Astrocyte of the hippocampus (primary cell): ENCODE measurements at regions not wholly inside any gene's neighbourhood (a gene's known extent, or its start where the extent isn't known, plus 50 kb on each side); places are given as distances from the start of the nearest gene placed in this dataset.

Source experiments
- DNase-seq: peaks from one replicate; pipeline ENCODE4 v3.0.0; 2011; ENCODE audit warnings: low read depth, low spot score

DNA sequence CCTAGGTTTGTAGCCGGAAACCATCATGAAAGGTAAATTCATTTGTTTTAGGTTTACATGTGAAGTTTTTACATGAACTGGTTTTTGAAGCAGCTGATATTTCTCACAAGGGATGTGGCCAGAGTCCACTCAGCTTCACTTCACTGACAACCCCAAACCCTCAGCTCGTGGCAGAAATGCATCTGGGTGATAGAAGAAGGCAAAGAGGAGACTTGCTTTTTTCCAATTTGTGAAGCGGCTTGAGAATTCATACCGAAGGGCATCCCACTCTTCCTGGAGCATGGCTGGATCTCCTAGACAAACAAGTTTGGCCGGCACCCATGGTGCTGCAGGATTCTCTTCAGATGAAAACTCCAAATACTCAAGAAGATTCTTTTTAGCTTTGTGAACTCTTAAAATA is 392.8 kb upstream of the CNR1 start:
- DNase-seq: no peak

DNA sequence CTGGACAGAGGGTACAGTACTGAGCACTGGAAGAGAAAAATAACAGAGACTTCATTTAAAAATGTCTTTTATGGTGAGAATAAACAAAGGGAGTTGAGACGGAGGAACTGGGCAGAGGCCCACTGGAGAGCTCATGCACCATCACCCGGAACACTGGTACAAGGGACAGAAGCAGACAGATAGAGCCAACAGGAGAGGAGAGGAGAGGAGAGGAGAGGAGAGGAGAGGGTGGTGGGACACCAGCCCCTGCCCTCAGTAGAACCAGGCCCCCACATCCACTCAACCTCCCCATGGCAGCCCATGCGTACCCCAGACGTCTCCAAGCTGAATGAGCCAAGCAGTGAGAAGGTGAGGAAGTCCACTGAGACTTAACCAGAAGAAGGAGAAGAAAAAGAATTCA is 390.5 kb upstream of the CNR1 start:
- no peak for DNase-seq

DNA sequence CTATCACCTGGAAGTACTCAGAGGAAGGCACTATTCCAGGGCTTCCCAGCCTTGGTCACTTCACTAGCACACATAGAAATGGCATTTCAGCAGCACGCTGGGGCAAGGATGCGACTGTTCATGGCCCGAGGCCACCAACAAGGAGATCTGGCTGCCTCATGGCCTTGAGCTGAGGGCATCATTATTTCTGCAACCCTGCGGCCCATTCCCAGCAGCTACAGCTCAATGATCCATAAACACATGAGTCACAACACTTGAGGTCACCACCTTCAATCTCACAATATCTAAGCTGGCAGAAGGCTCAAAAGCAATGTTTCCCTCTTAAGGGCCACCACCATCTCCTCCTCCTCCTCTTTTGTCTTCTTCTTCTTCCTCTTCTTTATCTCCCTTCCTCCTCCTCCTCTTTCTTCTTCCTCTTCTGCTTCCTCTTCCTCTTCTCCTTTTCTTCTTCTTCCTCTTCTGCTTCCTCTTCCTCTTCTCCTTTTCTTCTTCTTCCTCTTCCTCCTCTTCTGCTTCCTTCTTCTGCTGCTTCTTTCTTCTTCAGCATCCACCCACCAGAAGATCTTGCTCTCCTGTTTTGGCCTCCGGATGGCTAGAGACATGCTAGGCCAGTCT is 382.9 kb upstream of the CNR1 start:
- no peak for DNase-seq

DNA sequence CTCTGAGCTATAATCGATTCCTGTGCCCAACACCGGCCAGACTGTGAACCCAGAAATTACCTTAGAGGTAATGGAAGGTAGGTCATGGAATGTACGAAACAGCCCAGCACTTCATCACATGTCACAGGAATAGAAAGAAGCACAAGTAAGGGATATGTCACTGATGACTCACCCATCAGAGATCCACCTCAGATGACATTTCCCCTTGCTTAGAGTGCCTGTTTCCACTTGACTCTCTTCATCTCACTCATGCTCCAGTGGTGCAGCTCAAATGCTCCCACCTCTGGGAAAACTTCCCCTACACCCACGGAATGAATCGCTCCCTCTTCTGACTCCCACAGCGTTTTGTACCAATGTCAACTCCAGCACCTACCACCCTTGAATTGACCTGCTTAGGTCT is 381.6 kb upstream of the CNR1 start:
- DNase-seq: no peak

DNA sequence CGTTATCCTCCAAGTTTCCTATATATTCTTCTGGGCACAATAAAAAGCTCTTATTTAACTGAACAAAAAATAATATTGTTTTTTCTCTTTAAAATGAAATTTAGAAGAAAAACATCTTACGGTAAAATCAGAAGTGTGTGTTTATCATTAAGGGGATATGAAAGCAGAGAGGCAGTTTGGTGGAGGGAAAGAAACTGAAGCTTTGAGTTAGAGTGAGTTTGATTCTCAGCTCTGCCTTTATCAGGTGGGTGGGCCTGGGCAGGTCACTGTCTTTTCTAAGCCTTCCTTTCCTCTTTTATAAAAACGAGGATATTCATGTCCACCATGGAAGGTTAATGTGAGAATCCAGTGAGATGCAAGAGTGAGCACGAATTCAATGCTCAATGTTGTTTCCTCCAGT is 379.8 kb upstream of the CNR1 start:
- no peak for DNase-seq

DNA sequence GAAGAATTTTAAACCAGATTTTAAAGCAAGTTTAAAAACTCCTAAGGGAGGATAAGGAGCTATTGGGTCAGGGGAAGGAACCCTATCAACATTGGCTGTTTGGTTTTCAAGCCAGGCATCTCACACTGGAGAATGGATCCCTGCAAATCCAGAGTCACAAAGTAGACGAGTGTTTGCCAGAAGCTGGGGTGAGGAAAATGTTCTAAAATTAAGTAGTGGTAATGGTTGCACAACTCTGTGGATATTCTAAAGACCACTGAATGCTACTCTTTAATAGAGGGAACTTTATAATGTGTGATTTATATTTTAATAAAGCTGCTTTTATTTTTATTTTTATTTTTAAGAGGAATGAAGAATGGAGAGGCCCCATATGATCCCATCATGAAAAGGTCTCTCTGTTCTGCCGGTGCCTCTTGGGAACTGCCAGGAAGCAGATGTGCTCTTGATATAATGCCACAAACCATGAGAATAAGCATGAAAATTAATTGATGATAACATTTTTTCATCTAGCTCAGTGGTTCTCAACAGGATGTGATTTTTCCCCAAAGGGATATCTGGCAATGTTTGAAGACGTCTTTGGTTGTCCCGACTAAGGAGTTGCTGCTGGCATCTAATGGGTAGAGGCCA is 379.0 kb upstream of the CNR1 start:
- DNase-seq: no peak

DNA sequence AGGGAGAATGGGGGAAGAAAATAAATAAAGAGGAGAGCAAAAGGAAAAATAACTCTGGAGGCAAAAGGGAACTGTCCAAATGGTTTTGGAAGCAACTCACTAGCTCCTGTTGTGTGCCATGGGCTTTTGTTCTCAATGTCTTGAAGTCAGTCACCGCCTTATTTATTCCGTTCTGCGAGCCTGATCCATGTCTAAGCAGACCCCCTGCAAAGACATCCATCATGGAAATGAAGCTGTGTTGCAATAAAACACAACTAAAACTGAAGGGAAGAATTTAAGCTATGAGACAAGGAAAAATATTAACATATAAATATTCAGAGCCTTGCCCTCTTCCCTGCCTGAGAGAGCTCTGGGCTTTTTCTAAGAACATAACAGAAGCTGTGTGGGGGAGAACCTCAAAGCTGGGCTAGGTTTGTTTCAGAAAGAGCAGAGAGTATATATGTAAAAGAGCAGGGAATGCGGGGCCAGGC is 373.2 kb upstream of the CNR1 start:
- peak; percentile 45 for DNase-seq

DNA sequence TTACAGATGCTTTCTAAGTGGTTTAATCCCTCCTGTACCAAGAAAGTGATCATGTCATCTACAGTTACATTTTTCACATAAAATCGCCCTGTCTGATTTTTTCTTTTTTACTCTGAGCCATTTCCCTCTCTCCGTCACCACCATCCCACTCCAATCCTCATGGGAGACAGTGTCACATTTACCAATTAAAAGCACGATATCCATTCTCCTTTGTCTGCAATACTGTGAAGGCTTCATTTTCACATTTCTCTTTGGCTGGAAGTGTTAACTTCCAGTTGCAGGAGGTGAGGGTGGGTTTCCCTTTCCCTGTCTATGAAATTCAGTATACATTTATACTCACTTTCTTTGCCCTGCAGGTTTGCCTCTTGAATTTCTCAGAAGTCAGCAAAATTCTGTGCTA is 372.7 kb upstream of the CNR1 start:
- no peak for DNase-seq

DNA sequence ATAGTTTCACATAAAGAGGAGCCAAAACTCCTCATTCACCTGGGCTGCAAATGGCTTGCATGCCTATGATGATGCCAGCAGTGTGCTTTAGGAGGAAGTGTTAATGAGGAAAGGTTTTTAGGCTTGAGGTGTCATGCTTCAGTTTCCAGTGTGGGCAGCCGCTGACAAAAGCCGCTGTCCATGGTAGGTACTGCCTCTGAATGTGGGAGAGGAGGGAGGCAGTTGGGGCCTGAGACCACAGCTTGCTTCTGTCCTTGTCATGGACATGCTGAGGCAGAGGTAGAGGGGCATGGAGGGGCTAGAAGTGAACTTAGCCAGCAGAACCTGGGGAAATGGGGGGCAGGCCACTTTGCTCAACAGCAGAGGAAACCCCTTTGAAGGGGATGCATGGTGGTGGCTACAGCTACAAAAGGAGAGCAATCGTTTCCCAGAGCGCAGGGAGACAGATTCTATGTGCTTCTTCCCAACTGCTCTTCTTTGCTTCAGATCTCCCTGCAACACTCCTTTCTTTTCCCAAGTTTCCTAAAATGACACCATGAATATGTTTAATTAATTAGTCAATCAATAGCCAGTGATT is 372.1 kb upstream of the CNR1 start:
- DNase-seq: peak; percentile 78

DNA sequence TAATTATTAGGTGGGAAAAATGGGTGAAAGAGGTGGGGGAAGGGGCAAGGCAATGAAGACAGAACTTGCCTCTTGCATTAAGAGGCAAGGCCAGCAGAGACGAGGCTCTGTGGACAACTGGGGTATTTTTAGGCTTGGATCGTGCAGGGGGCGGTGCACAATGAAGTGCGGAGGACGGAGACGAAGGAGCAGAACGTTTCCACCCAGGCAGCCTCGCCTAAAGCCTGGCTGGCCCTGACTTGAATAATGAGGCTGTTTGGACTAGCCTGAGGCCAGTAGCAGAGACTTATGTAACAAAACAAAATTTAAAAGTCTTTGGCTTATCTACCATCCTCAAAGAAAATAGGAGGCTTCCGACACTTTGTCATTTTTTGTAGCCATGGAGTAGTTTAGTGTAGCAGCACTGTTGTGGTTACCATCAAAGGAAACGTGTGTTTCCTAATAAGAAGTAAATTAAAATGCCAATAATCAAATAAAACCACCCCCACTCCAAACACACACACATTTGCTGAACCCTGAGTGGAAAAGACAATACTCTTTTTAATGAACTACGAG is 370.0 kb upstream of the CNR1 start:
- DNase-seq: no peak

DNA sequence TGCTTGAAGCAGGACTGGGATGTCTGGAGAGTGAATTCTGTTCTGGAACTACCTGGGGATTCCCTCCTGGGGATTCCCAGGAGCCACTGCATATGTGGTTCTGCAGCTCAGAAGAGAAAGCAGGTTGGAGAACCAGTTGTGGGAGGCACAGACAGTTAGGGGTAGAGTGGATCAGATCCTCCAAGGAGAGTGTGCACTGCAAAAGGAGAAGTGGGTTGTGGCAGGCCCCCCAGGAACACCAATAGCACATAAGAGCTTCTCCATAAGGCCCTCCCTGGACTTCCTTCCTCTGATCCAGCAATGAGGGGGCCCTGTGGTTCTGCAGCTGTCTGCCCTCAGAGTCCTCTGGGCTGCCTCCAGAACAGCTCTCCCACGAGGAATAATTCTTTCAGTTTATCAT is 369.2 kb upstream of the CNR1 start:
- DNase-seq: no peak

DNA sequence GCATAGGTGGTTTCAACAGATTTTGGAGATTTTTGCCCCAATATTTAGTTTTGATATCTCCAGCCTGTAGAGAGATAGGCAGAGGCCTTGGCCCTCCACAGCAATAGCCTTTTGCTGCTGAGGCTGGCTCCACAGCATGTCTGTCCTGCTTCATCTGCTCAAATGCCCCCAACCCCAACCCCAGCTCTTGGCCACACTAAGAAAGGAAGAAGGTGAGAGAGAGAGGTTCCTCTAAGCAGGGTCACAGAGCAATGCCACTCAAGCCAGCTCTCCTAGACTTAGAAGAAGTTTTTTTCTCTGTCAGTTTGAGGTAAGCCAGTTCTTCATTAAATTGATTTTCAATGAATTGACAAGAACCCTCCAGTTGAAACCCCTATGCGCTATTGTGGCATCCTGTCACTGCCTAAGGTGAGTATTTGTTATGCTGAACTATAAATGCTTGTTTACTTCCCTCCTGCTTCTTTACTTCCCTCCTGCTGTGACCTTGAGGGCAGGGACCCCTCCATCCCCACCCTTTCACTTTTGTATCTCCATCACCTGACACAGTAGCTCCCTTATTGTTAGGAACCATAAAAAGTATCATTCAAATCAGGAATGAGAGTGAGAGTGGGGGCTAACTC is 366.2 kb upstream of the CNR1 start:
- DNase-seq: no peak

DNA sequence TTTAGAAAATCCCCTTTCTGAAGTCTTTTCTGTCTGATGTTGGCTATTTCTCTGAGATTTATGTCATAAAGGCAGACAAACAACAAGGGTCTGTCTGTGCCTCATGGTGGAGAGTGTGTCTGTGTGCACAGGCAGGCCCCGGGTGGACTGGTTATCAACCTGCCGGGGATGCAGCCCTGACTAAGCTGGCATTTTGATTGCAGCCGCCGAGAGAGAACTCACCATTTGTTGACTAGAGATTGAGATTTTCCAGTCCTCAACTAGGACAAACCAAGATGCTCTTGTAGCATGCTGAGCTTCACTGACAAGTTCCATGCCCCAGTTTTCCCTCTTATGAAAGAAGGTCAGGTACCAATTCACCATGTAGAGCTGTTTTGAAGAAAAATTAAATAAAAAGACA is 363.6 kb upstream of the CNR1 start:
- no peak for DNase-seq

DNA sequence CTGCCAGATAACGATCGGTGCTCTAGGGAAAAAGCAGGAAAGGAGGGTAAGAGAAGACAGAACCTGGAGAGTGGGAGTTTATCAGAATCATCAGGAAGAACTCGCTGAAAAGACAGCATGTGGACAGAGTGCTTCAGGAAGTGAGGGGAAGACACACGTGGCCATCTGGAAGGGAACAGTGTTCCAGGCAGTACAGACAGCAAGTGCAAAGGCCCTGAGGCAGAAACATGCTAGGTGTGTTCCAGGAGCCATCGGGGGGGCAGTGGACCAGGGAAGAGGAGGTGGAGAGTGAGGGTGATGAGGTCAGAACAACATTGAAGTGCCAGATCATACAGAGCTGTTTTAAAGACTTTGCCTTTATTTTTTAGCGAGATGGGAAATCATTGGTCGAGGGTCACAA is 354.3 kb upstream of the CNR1 start:
- no peak for DNase-seq

DNA sequence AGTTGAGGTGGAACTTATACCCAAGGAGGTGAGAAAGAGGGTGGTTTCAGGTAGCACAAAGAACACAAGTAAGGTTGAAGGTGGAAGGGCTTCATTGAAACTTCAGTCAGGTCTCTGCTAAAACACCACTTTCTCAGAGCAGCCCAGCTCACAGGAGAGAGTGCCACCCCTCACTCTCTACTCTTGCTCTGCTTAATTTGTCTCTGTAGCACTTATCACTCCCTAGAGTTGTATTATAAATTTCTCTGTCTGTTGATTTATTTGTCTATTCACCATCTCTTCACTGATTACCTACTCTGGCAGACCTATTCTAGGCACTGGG is 353.8 kb upstream of the CNR1 start:
- DNase-seq: no peak

DNA sequence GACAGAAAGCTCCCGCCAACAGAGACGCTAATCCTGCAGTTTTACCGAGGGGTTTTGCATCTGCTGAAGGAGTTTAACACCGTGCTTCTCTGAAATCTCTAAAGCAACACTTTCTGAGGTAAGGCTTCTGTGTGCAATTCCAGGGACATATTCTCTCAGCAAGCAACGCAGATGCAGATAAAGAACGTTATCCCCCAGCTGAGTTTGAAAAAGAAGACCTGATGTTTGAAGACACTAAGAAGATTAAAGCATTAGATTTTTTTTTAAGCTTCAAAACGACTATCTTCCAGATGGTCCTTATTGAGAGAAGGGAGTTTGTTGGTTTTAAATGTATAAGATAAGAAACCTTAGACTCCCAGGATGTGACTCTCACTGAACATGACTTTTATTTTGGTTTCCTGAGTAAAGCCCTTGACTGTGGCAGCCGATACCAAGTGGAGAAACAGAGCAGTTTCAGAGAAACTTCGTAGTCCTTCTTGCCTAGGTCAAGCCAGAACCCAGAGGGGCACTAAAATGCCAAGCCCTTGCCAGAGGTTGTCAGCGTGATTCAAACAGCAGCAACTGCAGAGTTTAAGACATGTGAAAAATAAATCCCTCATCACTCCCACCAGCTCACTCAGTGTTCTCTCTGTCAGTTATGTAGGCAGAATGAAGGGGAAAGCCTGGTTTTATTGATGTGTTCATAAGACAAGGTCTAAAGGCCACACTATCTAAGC is 353.3 kb upstream of the CNR1 start:
- DNase-seq: no peak

DNA sequence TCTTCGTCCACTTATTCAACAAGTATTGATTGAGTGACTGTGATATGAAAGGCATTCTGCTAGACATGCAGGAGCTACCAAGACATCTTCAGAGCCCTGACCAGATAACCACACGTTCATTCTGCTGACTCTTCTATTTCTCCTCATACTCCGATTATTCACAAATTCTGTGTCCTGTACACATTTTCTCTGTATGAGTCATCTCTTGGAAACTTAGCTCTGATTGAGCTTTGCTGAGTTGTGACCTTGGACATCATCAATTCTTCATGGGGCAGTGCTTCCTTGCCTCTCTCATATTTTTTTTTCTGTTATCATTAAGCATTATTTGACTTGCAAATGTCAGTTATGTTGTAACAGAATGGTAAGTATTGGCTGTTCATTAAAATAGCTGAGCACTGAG is 351.6 kb upstream of the CNR1 start:
- peak; percentile 32 for DNase-seq

DNA sequence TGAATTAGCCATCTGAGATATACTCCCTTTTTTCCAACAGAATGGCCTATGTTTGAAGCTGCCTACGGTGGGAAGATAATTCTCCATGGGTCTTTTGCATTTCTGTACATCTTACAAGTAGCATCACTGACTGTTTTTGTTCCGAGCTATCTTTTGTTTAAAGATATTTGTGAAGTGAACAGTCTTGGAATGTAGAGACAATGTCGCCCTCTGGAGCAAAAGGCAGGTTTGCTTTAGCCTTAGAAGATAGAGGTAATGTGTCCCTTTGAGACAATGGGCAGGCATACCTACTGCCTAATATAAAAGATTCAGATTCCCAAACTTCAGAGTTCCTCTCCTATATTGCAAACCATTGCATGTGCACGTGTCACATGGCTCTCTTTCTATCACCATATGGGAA is 347.8 kb upstream of the CNR1 start:
- no peak for DNase-seq

DNA sequence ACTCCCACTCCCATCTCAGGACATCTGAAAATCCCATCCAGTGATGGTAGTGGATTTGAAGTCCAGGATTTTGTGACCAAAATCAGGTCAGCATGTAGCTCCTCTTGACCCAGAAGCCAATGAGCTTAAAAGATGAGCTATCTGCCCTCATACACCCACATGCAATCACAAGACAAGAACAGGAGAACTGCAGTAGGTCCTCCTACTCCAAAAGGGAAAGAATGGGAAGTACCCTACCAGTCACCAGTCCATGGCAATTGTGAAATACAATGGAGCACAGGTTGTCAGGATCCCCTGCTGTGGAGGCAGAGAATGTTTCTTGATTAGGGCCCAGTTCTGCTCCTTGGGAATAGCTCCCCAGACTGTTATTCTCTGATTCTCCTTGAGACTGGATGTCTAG is 347.3 kb upstream of the CNR1 start:
- no peak for DNase-seq

DNA sequence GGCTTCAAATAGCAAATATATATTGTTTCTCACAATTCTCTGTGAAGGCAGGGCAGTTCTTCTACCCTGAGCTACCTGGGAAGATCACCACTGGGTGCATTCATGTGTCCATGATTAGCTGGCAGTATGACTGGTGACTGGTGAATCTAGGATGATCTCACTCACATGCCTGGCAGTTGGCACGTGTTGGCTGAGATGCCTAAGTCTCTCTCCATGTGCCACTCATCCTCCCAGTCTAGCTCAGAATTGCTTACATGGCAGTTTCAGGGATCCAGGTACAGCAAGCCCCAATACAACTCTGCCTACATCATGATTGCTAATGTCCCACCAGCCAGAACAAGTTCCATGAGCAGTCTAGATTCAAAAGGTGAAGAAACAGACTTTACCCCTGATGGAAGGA is 346.8 kb upstream of the CNR1 start:
- DNase-seq: no peak

DNA sequence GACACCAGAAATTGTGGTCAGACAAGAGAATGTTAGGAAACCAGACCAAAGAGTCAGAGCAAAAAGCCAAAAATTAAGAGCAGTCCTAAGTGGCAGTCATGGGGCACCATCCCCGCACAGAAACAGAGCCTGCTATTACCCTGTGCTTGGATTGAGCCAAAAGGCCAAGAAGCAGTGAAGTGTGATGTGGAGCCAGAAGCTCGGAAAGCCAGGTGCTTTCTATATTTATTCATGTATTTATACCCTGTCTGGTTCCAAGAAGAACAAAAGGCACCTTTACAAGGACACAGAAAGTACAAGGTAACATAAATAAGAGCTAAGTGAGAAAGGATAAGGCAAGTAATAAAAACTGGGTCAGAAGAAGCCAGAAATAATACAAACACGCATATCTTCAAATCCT is 336.2 kb upstream of the CNR1 start:
- no peak for DNase-seq
